ENCODE measurements at regions not wholly inside any gene's neighbourhood (a gene's known extent, or its start where the extent isn't known, plus 50 kb on each side); places are given as distances from the start of the nearest gene placed in this dataset.

DNA sequence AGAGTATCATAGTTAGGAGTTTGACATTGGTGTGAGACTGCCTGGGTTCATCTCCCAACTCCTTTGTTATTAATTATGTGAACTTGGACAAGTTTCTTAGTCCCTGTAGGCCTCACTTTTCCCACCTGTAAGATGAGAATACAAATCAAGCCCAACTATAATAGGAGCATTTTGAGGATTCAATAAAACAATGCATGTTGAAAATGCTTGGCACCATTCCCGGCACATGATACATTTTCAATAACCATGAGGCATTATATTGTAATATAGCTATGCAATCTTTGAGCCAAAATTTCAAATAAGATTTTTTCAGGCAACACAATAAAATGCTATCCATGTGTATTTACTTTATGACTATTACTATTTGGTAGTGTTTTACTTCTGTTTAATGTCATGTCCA, 229.0 kb upstream of the SP4 start:
- Histone ChIP-seq H3K9me3 (ENCODE audit: control insufficient read depth in 2 of 2, insufficient read depth in 1 of 2, low read depth in 1 of 2, low read length in 1 of 2) (no peaks in the 10 kb centered on the region), H3K36me3 (ENCODE audit: control insufficient read depth in 2 of 2, insufficient read depth in 2 of 2, low read length in 1 of 2) (no peaks in the 10 kb centered on the region), H3K4me1 (ENCODE audit: control insufficient read depth in 2 of 2, insufficient read depth in 2 of 2, low read length in 1 of 2) (no peaks in the 10 kb centered on the region), H3K27me3 (ENCODE audit: control insufficient read depth in 1 of 2, insufficient read depth in 2 of 2, low read length in 2 of 2) (no peaks in the 10 kb centered on the region), H3K4me3 (ENCODE audit: low read depth in 1 of 2, low read length in 2 of 2) (no peak overlapping the region), H3K27ac (ENCODE audit: low read depth in 2 of 2, low read length in 1 of 2) (no peak overlapping the region)
- 54 to 65% methylated on average over 1 of the region's 1 CpG for WGBS, 2 donors

- H3K36me3 ChIP-seq (ENCODE audit: control insufficient read depth in 2 of 2, insufficient read depth in 2 of 2, low read length in 1 of 2): no peaks in the 10 kb centered on the region
- H3K4me1 ChIP-seq (ENCODE audit: control insufficient read depth in 2 of 2, insufficient read depth in 2 of 2, low read length in 1 of 2): no peaks in the 10 kb centered on the region
- no peak overlapping the region for H3K4me3 ChIP-seq (ENCODE audit: low read depth in 1 of 2, low read length in 2 of 2)
- H3K27ac ChIP-seq (ENCODE audit: low read depth in 2 of 2, low read length in 1 of 2): no peak overlapping the region
- H3K9me3 ChIP-seq (ENCODE audit: control insufficient read depth in 2 of 2, insufficient read depth in 1 of 2, low read depth in 1 of 2, low read length in 1 of 2): no peaks in the 10 kb centered on the region
- H3K27me3 ChIP-seq (ENCODE audit: control insufficient read depth in 1 of 2, insufficient read depth in 2 of 2, low read length in 2 of 2): no peaks in the 10 kb centered on the region
- 76 to 82% methylated on average over 7 of the region's 7 CpGs for WGBS, 2 donors
Observed at GRCh38 chr7:21200503-21200902, 227.4 kb upstream of the SP4 start.

DNA sequence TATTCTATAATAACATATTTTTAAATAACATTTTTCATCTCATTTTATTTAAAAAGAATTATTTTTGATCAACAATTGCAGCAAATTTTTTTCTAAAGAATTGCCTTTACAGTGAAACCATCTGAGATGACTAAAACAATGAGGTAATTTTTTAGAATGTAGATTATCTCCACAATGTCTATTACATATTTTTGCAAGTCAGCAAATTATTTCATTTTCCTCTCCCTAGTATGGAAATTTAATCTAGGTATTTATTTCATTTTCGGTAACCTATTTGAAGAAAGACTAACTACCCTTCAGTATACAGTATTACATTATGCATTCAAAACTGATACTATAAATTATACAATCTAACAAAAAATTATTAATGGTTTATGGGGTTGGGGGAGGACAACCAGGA, 213.2 kb upstream of the SP4 start:
- H3K27ac ChIP-seq (ENCODE audit: low read depth in 2 of 2, low read length in 1 of 2): no peak overlapping the region
- WGBS, 2 donors: 38 to 96% methylated on average over 1 of the region's 1 CpG
- no peaks in the 10 kb centered on the region for H3K9me3 ChIP-seq (ENCODE audit: control insufficient read depth in 2 of 2, insufficient read depth in 1 of 2, low read depth in 1 of 2, low read length in 1 of 2)
- no peak overlapping the region for H3K4me3 ChIP-seq (ENCODE audit: low read depth in 1 of 2, low read length in 2 of 2)
- no peaks in the 10 kb centered on the region for H3K27me3 ChIP-seq (ENCODE audit: control insufficient read depth in 1 of 2, insufficient read depth in 2 of 2, low read length in 2 of 2)
- H3K36me3 ChIP-seq (ENCODE audit: control insufficient read depth in 2 of 2, insufficient read depth in 2 of 2, low read length in 1 of 2): no peaks in the 10 kb centered on the region
- H3K4me1 ChIP-seq (ENCODE audit: control insufficient read depth in 2 of 2, insufficient read depth in 2 of 2, low read length in 1 of 2): no peaks in the 10 kb centered on the region

- Histone ChIP-seq H3K36me3 (ENCODE audit: control insufficient read depth in 2 of 2, insufficient read depth in 2 of 2, low read length in 1 of 2) (no peaks in the 10 kb centered on the region), H3K9me3 (ENCODE audit: control insufficient read depth in 2 of 2, insufficient read depth in 1 of 2, low read depth in 1 of 2, low read length in 1 of 2) (no peaks in the 10 kb centered on the region), H3K27me3 (ENCODE audit: control insufficient read depth in 1 of 2, insufficient read depth in 2 of 2, low read length in 2 of 2) (no peaks in the 10 kb centered on the region), H3K4me1 (ENCODE audit: control insufficient read depth in 2 of 2, insufficient read depth in 2 of 2, low read length in 1 of 2) (no peaks in the 10 kb centered on the region), H3K27ac (ENCODE audit: low read depth in 2 of 2, low read length in 1 of 2) (no peak overlapping the region), H3K4me3 (ENCODE audit: low read depth in 1 of 2, low read length in 2 of 2) (no peak overlapping the region)
- WGBS, 2 donors: 78 to 80% methylated on average over 1 of the region's 1 CpG
Observed at GRCh38 chr7:21215307-21215706, 212.6 kb upstream of the SP4 start.

GRCh38 chr7:21217365-21217764, 210.5 kb upstream of the SP4 start:
- Histone ChIP-seq H3K36me3 (ENCODE audit: control insufficient read depth in 2 of 2, insufficient read depth in 2 of 2, low read length in 1 of 2) (no peaks in the 10 kb centered on the region), H3K4me1 (ENCODE audit: control insufficient read depth in 2 of 2, insufficient read depth in 2 of 2, low read length in 1 of 2) (no peaks in the 10 kb centered on the region), H3K4me3 (ENCODE audit: low read depth in 1 of 2, low read length in 2 of 2) (no peak overlapping the region), H3K27me3 (ENCODE audit: control insufficient read depth in 1 of 2, insufficient read depth in 2 of 2, low read length in 2 of 2) (no peaks in the 10 kb centered on the region), H3K27ac (ENCODE audit: low read depth in 2 of 2, low read length in 1 of 2) (no peak overlapping the region), H3K9me3 (ENCODE audit: control insufficient read depth in 2 of 2, insufficient read depth in 1 of 2, low read depth in 1 of 2, low read length in 1 of 2) (no peaks in the 10 kb centered on the region)
- 56 to 93% methylated on average over 1 of the region's 1 CpG for WGBS, 2 donors

DNA sequence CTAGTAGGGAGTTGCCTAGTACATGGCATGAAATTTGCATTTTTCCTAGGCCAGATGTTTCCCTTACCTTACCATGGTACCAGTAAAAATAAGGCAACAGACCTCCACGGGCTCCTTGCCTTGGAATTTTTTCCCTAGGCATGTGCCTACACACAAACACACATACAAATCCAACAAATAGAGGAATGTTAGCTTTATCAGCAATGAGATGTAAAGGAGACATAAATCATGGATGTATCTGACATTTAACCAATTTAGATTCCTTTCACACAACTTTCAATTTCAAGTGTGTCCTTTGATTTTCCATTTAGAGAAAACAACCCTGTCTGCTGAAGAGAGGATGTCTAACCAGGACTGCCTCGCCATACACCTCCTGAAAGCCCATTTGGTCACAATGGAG, 209.7 kb upstream of the SP4 start:
- H3K4me1 ChIP-seq (ENCODE audit: control insufficient read depth in 2 of 2, insufficient read depth in 2 of 2, low read length in 1 of 2): no peaks in the 10 kb centered on the region
- H3K9me3 ChIP-seq (ENCODE audit: control insufficient read depth in 2 of 2, insufficient read depth in 1 of 2, low read depth in 1 of 2, low read length in 1 of 2): no peaks in the 10 kb centered on the region
- no peaks in the 10 kb centered on the region for H3K36me3 ChIP-seq (ENCODE audit: control insufficient read depth in 2 of 2, insufficient read depth in 2 of 2, low read length in 1 of 2)
- no peak overlapping the region for H3K4me3 ChIP-seq (ENCODE audit: low read depth in 1 of 2, low read length in 2 of 2)
- no peak overlapping the region for H3K27ac ChIP-seq (ENCODE audit: low read depth in 2 of 2, low read length in 1 of 2)
- no peaks in the 10 kb centered on the region for H3K27me3 ChIP-seq (ENCODE audit: control insufficient read depth in 1 of 2, insufficient read depth in 2 of 2, low read length in 2 of 2)
- 75 to 79% methylated on average over 2 of the region's 2 CpGs for WGBS, 2 donors

- 90 to 91% methylated on average over 16 of the region's 16 CpGs for WGBS, 2 donors
- Histone ChIP-seq H3K9me3 (ENCODE audit: control insufficient read depth in 2 of 2, insufficient read depth in 1 of 2, low read depth in 1 of 2, low read length in 1 of 2) (no peaks in the 10 kb centered on the region), H3K27ac (ENCODE audit: low read depth in 2 of 2, low read length in 1 of 2) (no peak overlapping the region), H3K36me3 (ENCODE audit: control insufficient read depth in 2 of 2, insufficient read depth in 2 of 2, low read length in 1 of 2) (no peaks in the 10 kb centered on the region), H3K4me1 (ENCODE audit: control insufficient read depth in 2 of 2, insufficient read depth in 2 of 2, low read length in 1 of 2) (no peaks in the 10 kb centered on the region), H3K4me3 (ENCODE audit: low read depth in 1 of 2, low read length in 2 of 2) (no peak overlapping the region), H3K27me3 (ENCODE audit: control insufficient read depth in 1 of 2, insufficient read depth in 2 of 2, low read length in 2 of 2) (no peaks in the 10 kb centered on the region)
Observed at GRCh38 chr7:21221130-21221529, 206.8 kb upstream of the SP4 start.

GRCh38 chr7:21238400-21239116, 189.3 kb upstream of the SP4 start:
- Histone ChIP-seq H3K4me3 (ENCODE audit: low read depth in 1 of 2, low read length in 2 of 2) (no peak overlapping the region), H3K4me1 (ENCODE audit: control insufficient read depth in 2 of 2, insufficient read depth in 2 of 2, low read length in 1 of 2) (no peaks in the 10 kb centered on the region), H3K27me3 (ENCODE audit: control insufficient read depth in 1 of 2, insufficient read depth in 2 of 2, low read length in 2 of 2) (no peaks in the 10 kb centered on the region), H3K36me3 (ENCODE audit: control insufficient read depth in 2 of 2, insufficient read depth in 2 of 2, low read length in 1 of 2) (no peaks in the 10 kb centered on the region), H3K9me3 (ENCODE audit: control insufficient read depth in 2 of 2, insufficient read depth in 1 of 2, low read depth in 1 of 2, low read length in 1 of 2) (no peaks in the 10 kb centered on the region), H3K27ac (ENCODE audit: low read depth in 2 of 2, low read length in 1 of 2) (no peak overlapping the region)
- 72 to 78% methylated on average over 5 of the region's 5 CpGs for WGBS, 2 donors

DNA sequence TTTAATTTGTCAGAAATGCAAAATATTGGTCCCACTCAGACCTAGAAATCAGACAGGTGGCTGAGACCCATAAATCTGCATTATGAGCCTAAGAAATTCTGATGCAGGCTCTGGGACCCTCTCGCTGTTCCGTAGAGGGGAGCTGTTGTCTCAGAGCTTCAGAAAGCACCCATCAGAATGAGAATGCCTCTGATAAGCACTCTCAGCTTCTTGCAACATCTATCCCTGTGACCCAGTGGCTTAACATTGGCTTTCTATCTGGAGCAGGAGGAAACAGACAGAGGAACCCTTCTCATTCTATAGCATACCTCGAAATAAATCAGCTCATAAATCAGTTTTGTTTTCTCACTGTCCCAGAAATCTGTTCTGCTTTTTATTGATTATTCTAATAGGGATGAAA, 184.6 kb upstream of the SP4 start:
- Histone ChIP-seq H3K27me3 (ENCODE audit: control insufficient read depth in 1 of 2, insufficient read depth in 2 of 2, low read length in 2 of 2) (peaks cover 0 to 3% of the 10 kb centered on the region in 2 donors), H3K4me3 (ENCODE audit: low read depth in 1 of 2, low read length in 2 of 2) (no peak overlapping the region), H3K4me1 (ENCODE audit: control insufficient read depth in 2 of 2, insufficient read depth in 2 of 2, low read length in 1 of 2) (no peaks in the 10 kb centered on the region), H3K36me3 (ENCODE audit: control insufficient read depth in 2 of 2, insufficient read depth in 2 of 2, low read length in 1 of 2) (no peaks in the 10 kb centered on the region), H3K27ac (ENCODE audit: low read depth in 2 of 2, low read length in 1 of 2) (no peak overlapping the region), H3K9me3 (ENCODE audit: control insufficient read depth in 2 of 2, insufficient read depth in 1 of 2, low read depth in 1 of 2, low read length in 1 of 2) (no peaks in the 10 kb centered on the region)
- 47 to 73% methylated on average over 3 of the region's 3 CpGs for WGBS, 2 donors

DNA sequence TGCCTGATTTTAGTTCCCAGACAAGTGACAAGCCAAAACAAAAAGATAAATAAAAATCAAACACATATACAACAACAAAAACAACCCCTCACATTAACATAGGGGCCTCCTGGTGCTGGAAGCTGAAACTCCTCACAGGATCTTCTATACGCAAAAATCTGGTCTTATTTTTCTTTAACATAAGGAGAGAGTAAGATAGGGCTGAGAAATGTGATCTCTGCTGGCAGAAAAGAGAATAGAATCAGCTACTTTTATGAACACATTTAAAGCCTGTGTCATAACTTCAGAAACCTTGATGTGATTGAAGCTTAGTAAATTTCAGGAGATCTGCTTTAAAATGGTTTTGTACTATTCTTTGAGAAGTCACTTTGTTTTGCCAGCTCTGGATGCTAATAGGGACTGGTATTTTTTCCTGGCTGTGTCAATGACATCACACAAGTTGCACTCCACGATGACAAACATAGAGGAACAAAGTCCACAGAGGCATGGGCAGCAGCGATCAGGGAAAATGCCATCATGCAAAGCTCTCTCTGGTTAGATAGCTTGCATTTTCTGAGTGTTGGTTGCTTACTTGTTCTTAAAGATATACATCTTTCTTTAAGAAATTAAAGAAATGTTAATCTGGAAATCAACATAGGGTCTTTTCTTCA, 176.6 kb upstream of the SP4 start:
- Histone ChIP-seq H3K9me3 (ENCODE audit: control insufficient read depth in 2 of 2, insufficient read depth in 1 of 2, low read depth in 1 of 2, low read length in 1 of 2) (no peaks in the 10 kb centered on the region), H3K27ac (ENCODE audit: low read depth in 2 of 2, low read length in 1 of 2) (no peak overlapping the region), H3K36me3 (ENCODE audit: control insufficient read depth in 2 of 2, insufficient read depth in 2 of 2, low read length in 1 of 2) (no peaks in the 10 kb centered on the region), H3K27me3 (ENCODE audit: control insufficient read depth in 1 of 2, insufficient read depth in 2 of 2, low read length in 2 of 2) (peaks cover 0 to 9% of the 10 kb centered on the region in 2 donors), H3K4me1 (ENCODE audit: control insufficient read depth in 2 of 2, insufficient read depth in 2 of 2, low read length in 1 of 2) (no peaks in the 10 kb centered on the region), H3K4me3 (ENCODE audit: low read depth in 1 of 2, low read length in 2 of 2) (no peak overlapping the region)
- 31 to 45% methylated on average over 3 of the region's 3 CpGs for WGBS, 2 donors
